Urinary bladder (tissue), 3 donors: ENCODE measurements at regions not wholly inside any gene's neighbourhood (a gene's known extent, or its start where the extent isn't known, plus 50 kb on each side); places are given as distances from the start of the nearest gene placed in this dataset.
"Not testable (repeated sequence)": the region's sequence is repeated elsewhere in the genome, so short reads cannot be mapped to it uniquely, and the experiment has no call there.

Experiments used
- DNase-seq: peaks from one replicate; pipeline ENCODE4 v3.0.0-alpha.2; 2015; ENCODE audit errors: extremely low spot score
- H3K27ac ChIP-seq: one replicate; pipeline ENCODE4 v1.5.1; 2013; ENCODE audit warnings: low read depth, mild to moderate bottlenecking, moderate library complexity
- H3K36me3 ChIP-seq: one replicate; pipeline ENCODE4 v1.6.1; 2013; ENCODE audit warnings: mild to moderate bottlenecking, moderate library complexity; ENCODE audit not compliant: insufficient read depth
- H3K4me1 ChIP-seq: one replicate; pipeline ENCODE4 v1.6.1; 2013; ENCODE audit warnings: mild to moderate bottlenecking, moderate library complexity; ENCODE audit not compliant: insufficient read depth
- H3K4me3 ChIP-seq: one replicate; pipeline ENCODE4 v1.5.1; 2013; ENCODE audit warnings: low read depth, low read length
- WGBS: extraction: QIAGEN DNeasy Blood & Tissue Kit; methylation state at CpG from one replicate; pipeline ENCODE4 v1.1.7; 2013; 5-methylcytosine and 5-hydroxymethylcytosine counted together
- donor health status: healthy with polysubstance abuse.
- donor health status: healthy.

GRCh38 chr1:57612833-57613232 is 189.0 kb upstream of the DAB1 start:
- Histone ChIP-seq H3K4me3 (no peak overlapping the region), H3K36me3 (no peaks in the 10 kb centered on the region), H3K27ac (no peak overlapping the region), H3K4me1 (no peaks in the 10 kb centered on the region)
- 74% methylated on average over 2 of the region's 2 CpGs for WGBS
- DNase-seq = no peak

- no peak for DNase-seq
- WGBS = 83% methylated on average over 8 of the region's 8 CpGs
- Histone ChIP-seq H3K4me3 (no peak overlapping the region), H3K27ac (no peak overlapping the region), H3K36me3 (no peaks in the 10 kb centered on the region), H3K4me1 (no peaks in the 10 kb centered on the region)
These were observed 182.1 kb upstream of the DAB1 start for GRCh38 chr1:57605933-57606332.

- no peak overlapping the region for H3K4me3 ChIP-seq
- no peak for DNase-seq
- no peaks in the 10 kb centered on the region for H3K36me3 ChIP-seq
- WGBS = 75% methylated on average over 6 of the region's 6 CpGs
- H3K4me1 ChIP-seq = no peaks in the 10 kb centered on the region
- H3K27ac ChIP-seq = no peak overlapping the region
These were observed 179.8 kb upstream of the DAB1 start for GRCh38 chr1:57603696-57604095.

- no peak overlapping the region for H3K4me3 ChIP-seq
- H3K4me1 ChIP-seq = no peaks in the 10 kb centered on the region
- H3K27ac ChIP-seq = no peak overlapping the region
- no peaks in the 10 kb centered on the region for H3K36me3 ChIP-seq
- 77% methylated on average over 3 of the region's 3 CpGs for WGBS
- DNase-seq = no peak
These were observed 176.6 kb upstream of the DAB1 start for GRCh38 chr1:57600424-57600823.

GRCh38 chr1:57599236-57599994 is 175.6 kb upstream of the DAB1 start:
- WGBS = 26% methylated on average over 8 of the region's 8 CpGs
- H3K27ac ChIP-seq = no peak overlapping the region
- DNase-seq = no peak
- H3K36me3 ChIP-seq = no peaks in the 10 kb centered on the region
- H3K4me3 ChIP-seq = no peak overlapping the region
- H3K4me1 ChIP-seq = no peaks in the 10 kb centered on the region

GRCh38 chr1:57597036-57597435 is 173.2 kb upstream of the DAB1 start:
- Histone ChIP-seq H3K27ac (no peak overlapping the region), H3K4me1 (no peaks in the 10 kb centered on the region), H3K4me3 (no peak overlapping the region), H3K36me3 (no peaks in the 10 kb centered on the region)
- WGBS = 89% methylated on average over 4 of the region's 4 CpGs
- DNase-seq = no peak

GRCh38 chr1:57594002-57594401 is 170.1 kb upstream of the DAB1 start:
- Histone ChIP-seq H3K4me3 (no peak overlapping the region), H3K36me3 (no peaks in the 10 kb centered on the region), H3K4me1 (no peaks in the 10 kb centered on the region), H3K27ac (no peak overlapping the region)
- WGBS = 96% methylated on average over 4 of the region's 4 CpGs
- no peak for DNase-seq

GRCh38 chr1:57591842-57592241 is 168.0 kb upstream of the DAB1 start:
- Histone ChIP-seq H3K4me3 (no peak overlapping the region), H3K36me3 (no peaks in the 10 kb centered on the region), H3K27ac (no peak overlapping the region), H3K4me1 (no peaks in the 10 kb centered on the region)
- no peak for DNase-seq
- 80% methylated on average over 2 of the region's 2 CpGs for WGBS

GRCh38 chr1:57590978-57591377 is 167.1 kb upstream of the DAB1 start:
- Histone ChIP-seq H3K27ac (no peak overlapping the region), H3K4me3 (no peak overlapping the region), H3K36me3 (no peaks in the 10 kb centered on the region), H3K4me1 (no peaks in the 10 kb centered on the region)
- 89% methylated on average over 5 of the region's 5 CpGs for WGBS
- no peak for DNase-seq

- H3K4me1 ChIP-seq = no peaks in the 10 kb centered on the region
These were observed 163.0 kb upstream of the DAB1 start for GRCh38 chr1:57586842-57587241.

GRCh38 chr1:57578680-57579079 is 154.8 kb upstream of the DAB1 start:
- DNase-seq = no peak
- Histone ChIP-seq H3K36me3 (no peaks in the 10 kb centered on the region), H3K4me3 (no peak overlapping the region), H3K4me1 (no peaks in the 10 kb centered on the region), H3K27ac (no peak overlapping the region)

More at GRCh38 chr1:57586842-57587241, 163.0 kb upstream of the DAB1 start:
- Histone ChIP-seq H3K36me3 (no peaks in the 10 kb centered on the region), H3K27ac (no peak overlapping the region), H3K4me3 (no peak overlapping the region)
- no peak for DNase-seq

- WGBS = 85% methylated on average over 2 of the region's 2 CpGs
- Histone ChIP-seq H3K27ac (no peak overlapping the region), H3K4me3 (no peak overlapping the region)
These were observed 154.2 kb upstream of the DAB1 start for GRCh38 chr1:57578099-57578498.

GRCh38 chr1:57576756-57577155 is 152.9 kb upstream of the DAB1 start:
- Histone ChIP-seq H3K27ac (no peak overlapping the region), H3K4me3 (no peak overlapping the region), H3K36me3 (no peaks in the 10 kb centered on the region), H3K4me1 (no peaks in the 10 kb centered on the region)
- no peak for DNase-seq
- 68% methylated on average over 6 of the region's 6 CpGs for WGBS

More at GRCh38 chr1:57578099-57578498, 154.2 kb upstream of the DAB1 start:
- DNase-seq = no peak
- Histone ChIP-seq H3K36me3 (no peaks in the 10 kb centered on the region), H3K4me1 (no peaks in the 10 kb centered on the region)

- Histone ChIP-seq H3K36me3 (no peaks in the 10 kb centered on the region), H3K4me1 (no peaks in the 10 kb centered on the region), H3K27ac (no peak overlapping the region), H3K4me3 (no peak overlapping the region)
- DNase-seq = no peak
- WGBS = 92% methylated on average over 4 of the region's 4 CpGs
These were observed 148.2 kb upstream of the DAB1 start for GRCh38 chr1:57572016-57572415.

- not testable (repeated sequence) for H3K4me3 ChIP-seq, H3K27ac ChIP-seq, H3K4me1 ChIP-seq, H3K36me3 ChIP-seq, DNase-seq
- WGBS = 80% methylated on average over 3 of the region's 3 CpGs
These were observed 134.2 kb upstream of the DAB1 start for GRCh38 chr1:57558066-57558465.
